Activated naive CD4-positive, alpha-beta T cell treated with Interleukin-2 at 50 U/mL for 16 hours (primary cell): ENCODE measurements at regions not wholly inside any gene's neighbourhood (a gene's known extent, or its start where the extent isn't known, plus 50 kb on each side); places are given as distances from the start of the nearest gene placed in this dataset.

ENCODE experiments used
- DNase-seq: peaks from one replicate; pipeline ENCODE4 v3.0.0-alpha.2; 2020

DNA sequence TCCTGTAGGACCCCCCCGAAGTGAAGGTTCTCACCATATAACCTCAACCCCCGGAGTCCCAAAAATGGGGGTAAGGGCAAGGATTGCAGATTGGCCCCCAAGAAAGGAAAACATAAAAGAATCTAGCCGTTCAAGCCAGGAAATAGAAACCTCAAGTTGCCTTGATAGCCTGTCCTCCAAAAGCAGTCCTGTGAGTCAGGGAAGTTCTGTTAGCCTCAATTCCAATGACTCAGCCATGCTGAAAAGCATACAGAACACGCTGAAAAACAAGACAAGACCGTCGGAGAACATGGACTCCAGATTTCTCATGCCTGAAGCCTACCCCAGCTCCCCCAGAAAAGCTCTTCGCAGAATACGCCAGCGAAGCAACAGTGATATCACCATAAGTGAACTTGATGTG, 344.2 kb upstream of the RGS6 start:
- no peak for DNase-seq

GRCh38 chr14:71588576-71589215, 343.5 kb upstream of the RGS6 start:
- DNase-seq, result no peak

DNA sequence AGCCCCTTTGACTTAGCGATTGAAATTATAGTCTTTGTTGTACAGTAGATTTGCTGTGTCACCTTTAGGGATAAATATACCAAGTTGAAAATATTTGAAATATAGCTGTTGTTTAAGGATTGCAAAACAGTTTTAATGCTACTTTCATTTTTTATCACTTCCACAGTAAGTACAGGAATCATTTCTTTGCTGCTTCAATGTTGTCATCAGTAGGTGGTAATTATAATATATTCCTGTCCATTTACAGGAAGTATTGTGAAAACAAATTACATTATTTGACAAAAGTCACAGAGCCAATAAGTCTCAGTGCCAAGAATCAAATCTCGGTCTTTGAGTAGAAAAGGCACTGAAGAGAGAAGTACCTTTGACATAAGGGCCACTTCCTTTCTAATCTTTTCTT, 342.6 kb upstream of the RGS6 start:
- no peak for DNase-seq

- no peak for DNase-seq
Measured at GRCh38 chr14:71590131-71590530, 342.1 kb upstream of the RGS6 start.

DNA sequence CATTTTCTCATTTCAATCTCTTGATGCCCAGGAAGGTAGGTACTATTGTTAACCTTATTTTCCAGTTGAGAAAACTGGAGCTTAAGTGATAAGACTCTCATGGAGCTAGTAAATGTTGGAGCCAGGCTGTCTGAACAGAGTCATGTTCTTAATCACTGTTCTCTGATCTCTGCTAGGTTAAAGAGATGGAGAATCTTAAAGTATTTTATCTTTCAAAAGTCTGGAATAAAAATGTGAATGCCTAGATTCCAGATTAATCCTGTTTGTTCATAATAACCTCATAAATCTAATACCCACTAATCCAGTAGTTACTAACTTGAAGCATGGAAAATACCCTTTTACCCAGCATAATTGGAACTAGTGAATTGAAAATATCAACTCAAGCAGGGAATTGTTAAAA, 341.0 kb upstream of the RGS6 start:
- DNase-seq, result no peak

GRCh38 chr14:71591929-71592328, 340.3 kb upstream of the RGS6 start:
- peak; percentile 10 for DNase-seq

DNA sequence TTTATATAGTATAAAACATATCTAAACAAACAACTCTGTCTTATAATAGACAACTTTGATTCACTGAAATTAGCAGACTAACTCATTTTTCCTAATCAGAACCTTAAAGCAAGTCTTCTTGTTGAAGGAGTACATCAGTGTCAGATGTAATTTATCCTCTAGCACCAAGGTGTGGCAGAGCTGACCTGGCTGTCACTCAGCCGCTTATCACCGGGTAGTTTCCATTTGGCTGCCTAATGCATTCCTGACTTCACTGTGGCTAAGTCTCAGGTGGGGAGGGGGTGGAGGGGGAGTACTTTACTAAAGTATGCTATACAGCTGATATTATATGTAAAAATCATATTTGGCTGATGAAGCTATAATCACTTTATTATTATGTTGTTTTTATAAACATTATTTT, 339.9 kb upstream of the RGS6 start:
- no peak for DNase-seq

DNA sequence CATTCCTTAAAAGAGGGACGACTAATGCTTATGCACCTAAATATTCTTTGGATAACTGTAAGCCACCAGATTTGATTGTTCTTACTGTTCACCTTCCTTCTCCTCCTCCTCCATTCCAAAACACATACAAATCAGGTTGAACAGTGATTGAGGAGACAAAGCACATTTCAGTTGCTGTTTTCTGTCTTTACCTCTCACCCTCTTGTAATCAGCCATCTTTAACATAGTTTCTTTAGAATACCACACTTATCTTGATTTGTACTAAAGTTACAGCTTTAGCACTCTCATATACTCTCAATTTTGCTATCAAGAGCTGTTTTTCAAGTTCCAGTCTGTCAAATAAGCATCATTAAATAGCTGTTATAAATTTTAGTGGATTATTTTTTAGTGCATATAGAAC, 338.3 kb upstream of the RGS6 start:
- no peak for DNase-seq

GRCh38 chr14:71594821-71595220, 337.4 kb upstream of the RGS6 start:
- DNase-seq, result no peak

DNA sequence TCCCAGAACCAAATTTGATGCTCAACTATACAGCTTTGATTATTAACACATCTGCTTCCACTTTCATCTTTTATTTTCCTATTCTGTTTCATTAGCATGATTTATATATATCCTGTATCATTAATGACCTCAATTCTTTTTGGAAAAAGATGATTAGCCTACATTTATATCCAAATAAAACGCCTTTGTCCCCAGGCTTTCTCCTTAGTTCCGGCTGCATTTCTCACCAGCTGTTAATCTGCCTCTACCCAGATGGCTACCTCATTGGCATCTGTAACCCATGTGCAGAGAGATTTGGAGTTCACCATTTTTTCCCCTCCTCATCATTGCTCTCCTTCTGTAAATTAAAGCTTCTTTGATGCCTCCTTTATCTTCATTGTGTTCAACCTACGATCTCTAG, 336.8 kb upstream of the RGS6 start:
- no peak for DNase-seq

DNA sequence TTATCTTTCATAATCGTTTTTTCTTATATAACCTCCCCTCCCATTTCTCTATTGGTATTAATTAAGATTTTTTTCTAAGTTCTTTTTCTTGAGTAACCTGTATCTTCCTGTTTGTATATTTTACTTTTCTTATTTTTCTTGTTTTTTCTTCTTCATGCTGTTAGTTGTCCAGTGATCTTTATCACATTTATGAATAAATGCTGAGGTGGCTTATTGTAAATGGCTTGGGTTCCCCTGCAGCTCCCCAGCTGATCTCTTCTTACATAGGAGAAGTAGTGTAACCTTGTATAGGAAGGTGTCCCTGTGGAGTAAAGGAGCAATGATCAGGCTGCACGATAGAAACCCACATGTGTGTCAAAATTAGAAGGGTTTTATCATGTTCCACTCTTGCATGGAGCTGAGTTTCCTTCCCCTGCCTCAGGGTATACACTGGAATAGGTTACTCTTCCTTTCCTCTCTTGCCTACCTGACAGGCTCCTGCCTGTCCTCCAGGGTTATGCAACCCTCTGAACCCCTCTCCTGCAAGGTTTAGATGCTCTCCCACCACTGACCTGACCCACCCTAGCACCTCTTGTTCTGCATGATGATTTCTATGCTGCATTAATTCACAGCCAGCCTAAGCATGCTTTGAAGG, 334.8 kb upstream of the RGS6 start:
- DNase-seq, result no peak

- no peak for DNase-seq
Measured at GRCh38 chr14:71597955-71598660, 334.1 kb upstream of the RGS6 start.

DNA sequence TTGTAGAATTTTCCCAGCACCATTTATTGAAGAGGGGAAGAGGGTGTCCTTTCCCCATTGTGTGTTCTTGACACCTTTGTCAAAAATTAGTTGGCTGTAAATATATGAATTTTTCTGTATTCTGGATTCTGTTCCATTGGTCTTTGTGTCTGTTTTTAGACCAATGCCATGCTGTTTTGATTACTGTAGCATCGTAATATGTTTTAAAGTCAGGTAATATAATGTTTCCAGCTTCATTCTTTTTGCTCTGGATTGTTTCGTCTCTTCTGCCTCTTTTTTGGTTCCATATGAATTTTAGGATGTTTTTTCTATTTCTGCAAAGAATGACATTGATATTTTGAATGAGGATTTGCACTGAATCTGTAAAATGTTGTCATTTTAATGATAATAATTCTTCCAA, 331.9 kb upstream of the RGS6 start:
- DNase-seq, result no peak

DNA sequence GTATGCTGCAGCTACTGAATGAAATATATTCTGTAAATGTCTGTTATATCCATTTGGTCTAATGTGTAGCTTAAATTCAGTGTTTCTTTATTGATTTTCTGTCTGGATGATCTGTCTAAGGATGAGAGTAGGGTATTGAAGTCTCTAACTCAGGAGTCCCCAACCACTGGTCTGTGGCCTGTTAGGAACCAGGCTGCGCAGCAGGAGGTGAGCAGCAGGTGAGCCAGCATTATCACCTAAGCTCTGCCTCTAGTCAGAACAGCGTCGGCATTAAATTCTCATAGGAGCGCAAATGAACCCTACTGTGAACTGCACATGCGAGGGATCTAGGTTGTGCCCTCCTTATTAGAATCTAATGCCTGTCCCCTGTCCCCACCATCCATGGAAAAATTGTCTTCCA, 329.7 kb upstream of the RGS6 start:
- no peak for DNase-seq

GRCh38 chr14:71604231-71604630, 328.0 kb upstream of the RGS6 start:
- no peak for DNase-seq

GRCh38 chr14:71606064-71606463, 326.2 kb upstream of the RGS6 start:
- no peak for DNase-seq

GRCh38 chr14:71606575-71606974, 325.7 kb upstream of the RGS6 start:
- DNase-seq, result no peak

DNA sequence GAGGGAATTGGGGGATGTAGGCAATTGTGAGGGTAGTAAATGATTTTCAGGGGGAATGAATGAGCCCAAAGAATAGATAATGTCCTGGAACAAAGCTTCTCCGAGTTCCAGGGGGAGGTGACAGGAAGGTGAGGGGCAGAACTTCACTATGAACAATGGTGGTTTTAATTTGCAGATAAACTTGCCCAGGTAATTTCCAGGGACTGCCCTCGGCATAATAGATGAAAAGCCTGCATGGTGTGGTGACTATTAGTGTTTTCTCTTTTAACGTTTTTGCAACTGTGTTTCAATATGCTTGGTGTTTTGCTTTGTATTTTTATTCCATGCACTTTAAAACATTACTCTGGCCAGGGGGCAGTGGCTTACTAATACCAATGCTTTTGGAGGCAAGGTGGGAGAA, 325.2 kb upstream of the RGS6 start:
- DNase-seq, result no peak

- no peak for DNase-seq
Measured at GRCh38 chr14:71610149-71610548, 322.1 kb upstream of the RGS6 start.

DNA sequence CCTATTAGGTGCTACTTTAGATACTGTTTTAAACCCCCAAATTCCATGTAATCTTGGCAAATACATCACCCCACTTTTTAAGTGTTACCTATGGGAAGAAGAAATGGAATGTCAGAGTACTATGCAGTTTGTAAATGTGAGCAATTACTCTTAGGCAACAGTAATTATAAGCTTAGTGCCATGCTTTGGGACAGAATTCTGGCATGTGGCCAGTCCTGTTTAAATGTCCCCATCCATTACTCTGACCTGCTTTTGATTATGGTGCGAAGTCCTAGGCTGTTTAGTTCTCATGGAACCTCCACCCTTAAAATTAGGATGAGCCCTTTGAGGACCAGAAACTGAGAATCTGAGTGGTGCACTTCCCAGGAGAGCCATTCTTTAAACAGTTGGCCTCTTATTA, 321.4 kb upstream of the RGS6 start:
- no peak for DNase-seq

- no peak for DNase-seq
Measured at GRCh38 chr14:71613168-71613567, 319.1 kb upstream of the RGS6 start.

DNA sequence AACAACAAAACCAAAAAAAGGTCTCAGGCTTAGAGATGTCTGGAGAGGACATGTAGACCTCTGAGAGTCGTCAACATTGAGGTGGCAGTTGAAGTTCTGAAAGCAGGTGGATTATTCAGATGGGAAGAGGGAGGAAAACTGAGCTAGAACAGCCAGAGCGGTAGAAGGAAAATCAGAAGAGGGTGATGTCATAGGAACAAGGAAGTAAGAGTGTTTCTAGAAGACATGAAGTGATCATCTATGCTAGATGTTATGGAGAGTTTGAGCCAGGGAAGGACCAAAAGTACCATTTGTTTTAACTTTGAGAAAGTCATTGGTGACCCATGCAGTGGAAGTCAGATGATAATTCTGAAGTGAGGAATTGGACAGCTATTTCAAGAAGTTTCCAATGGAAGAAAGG, 316.2 kb upstream of the RGS6 start:
- no peak for DNase-seq

- DNase-seq, result no peak
Measured at GRCh38 chr14:71618047-71618446, 314.2 kb upstream of the RGS6 start.

DNA sequence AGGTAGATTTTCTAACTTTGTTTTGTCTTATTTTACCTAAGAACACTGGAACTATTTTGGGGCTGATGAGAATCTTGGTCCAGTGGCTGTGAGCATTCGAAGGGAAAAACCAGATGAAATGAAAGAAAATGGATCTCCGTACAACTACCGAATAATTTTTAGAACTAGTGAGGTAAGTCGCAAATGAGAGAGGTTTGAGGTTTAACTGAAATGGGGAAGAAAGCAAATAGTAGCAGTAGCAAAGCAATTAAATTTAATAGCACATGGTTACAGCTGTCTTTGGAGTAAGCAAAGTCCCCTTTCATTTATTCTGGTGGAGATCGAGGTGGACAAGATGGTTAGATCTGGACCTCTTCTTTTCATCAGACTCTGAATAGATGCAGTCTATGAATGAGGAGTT, 313.5 kb upstream of the RGS6 start:
- DNase-seq, result no peak

GRCh38 chr14:71619472-71619871, 312.8 kb upstream of the RGS6 start:
- DNase-seq, result no peak
